Adrenal gland (tissue), 5 donors: ENCODE measurements at regions not wholly inside any gene's neighbourhood (a gene's known extent, or its start where the extent isn't known, plus 50 kb on each side); places are given as distances from the start of the nearest gene placed in this dataset.

Source experiments
- POLR2A ChIP-seq, 2 donors: fragments of 450-650 bp; IDR thresholded peaks; one replicate each; pipeline ENCODE4 v1.6.1; 2017; ENCODE audit warnings: antibody characterized with exemption in 2 of 2, mild to moderate bottlenecking in 2 of 2, moderate library complexity in 1 of 2
- TF ChIP-seq, protein P1 (sequence below), 6 experiments: fragments of 450-650 bp in 4 of 6; fragments of 200-600 bp in 2 of 6; sonication (generic) in 1 of 6; IDR thresholded peaks; 1 replicate in 5 of 6; 2 replicates in 1 of 6; pipeline versions ENCODE4 v1.5.1 to v1.8.0; 2016 to 2021; ENCODE audit warnings: antibody characterized with exemption in 6 of 6, mild to moderate bottlenecking in 2 of 6, moderate library complexity in 1 of 6
- donor health status: DM: no; HTN: no; CAD: no.

DNA sequence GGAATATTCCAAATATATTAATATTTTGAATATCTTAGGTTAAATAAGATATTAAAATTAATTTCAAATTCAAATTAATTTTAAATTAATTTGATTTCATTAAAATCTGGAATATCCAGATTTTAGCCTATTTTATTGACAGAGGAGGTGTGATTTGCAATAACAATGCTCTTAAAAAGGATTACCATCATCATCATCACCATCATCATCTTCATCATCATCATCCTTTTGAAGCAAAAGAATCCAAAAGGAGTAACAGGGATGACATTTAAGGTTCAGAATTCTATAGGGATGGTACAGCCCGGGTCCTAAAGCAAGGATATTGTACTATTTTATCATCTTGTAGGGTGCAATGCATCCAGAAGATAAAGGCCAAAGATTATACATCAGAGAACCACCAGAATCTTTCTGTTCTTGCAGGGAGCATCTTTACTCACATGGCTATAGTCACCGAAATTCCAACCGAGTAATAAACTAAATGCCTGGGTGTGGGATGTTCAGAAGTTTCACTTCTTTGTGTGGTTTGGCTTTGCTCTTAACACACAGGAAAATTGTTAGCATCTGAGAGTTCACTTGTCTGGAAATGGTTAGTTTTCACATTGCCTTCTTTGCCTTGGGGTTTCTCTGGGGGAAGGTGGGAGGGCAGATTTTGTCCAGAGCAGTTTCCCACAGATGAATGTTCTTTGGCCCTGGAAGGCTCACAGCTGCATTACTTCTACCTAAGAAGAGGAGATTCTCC is 99.1 kb upstream of the ITGA6 start:
- no peak for TF ChIP-seq POLR2A (IDR thresholded peaks at IDR 0.05)
- TF ChIP-seq, protein P1, sequence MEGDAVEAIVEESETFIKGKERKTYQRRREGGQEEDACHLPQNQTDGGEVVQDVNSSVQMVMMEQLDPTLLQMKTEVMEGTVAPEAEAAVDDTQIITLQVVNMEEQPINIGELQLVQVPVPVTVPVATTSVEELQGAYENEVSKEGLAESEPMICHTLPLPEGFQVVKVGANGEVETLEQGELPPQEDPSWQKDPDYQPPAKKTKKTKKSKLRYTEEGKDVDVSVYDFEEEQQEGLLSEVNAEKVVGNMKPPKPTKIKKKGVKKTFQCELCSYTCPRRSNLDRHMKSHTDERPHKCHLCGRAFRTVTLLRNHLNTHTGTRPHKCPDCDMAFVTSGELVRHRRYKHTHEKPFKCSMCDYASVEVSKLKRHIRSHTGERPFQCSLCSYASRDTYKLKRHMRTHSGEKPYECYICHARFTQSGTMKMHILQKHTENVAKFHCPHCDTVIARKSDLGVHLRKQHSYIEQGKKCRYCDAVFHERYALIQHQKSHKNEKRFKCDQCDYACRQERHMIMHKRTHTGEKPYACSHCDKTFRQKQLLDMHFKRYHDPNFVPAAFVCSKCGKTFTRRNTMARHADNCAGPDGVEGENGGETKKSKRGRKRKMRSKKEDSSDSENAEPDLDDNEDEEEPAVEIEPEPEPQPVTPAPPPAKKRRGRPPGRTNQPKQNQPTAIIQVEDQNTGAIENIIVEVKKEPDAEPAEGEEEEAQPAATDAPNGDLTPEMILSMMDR (IDR thresholded peaks at IDR 0.05), result no peak
